ENCODE measurements at regions not wholly inside any gene's neighbourhood (a gene's known extent, or its start where the extent isn't known, plus 50 kb on each side); places are given as distances from the start of the nearest gene placed in this dataset.

GRCh38 chr10:31605426-31605825 is 286.4 kb downstream of the ZEB1 start:
- no peak for TF ChIP-seq POLR2A (IDR thresholded peaks at IDR 0.05; ENCODE audit: low read length)
- no peak for TF ChIP-seq REST (IDR thresholded peaks at IDR 0.05)
- no peak for TF ChIP-seq CTCF (IDR thresholded peaks at IDR 0.05)
- TF ChIP-seq MAX (IDR thresholded peaks at IDR 0.05) = no peak
